SJSA1 (cell line): ENCODE measurements at regions not wholly inside any gene's neighbourhood (a gene's known extent, or its start where the extent isn't known, plus 50 kb on each side); places are given as distances from the start of the nearest gene placed in this dataset.

Source experiments
- DNase-seq, 2 experiments: peaks; one replicate each; pipeline ENCODE4 v3.0.0-alpha.2; 2015 to 2020; ENCODE audit warnings: low spot score in 2 of 2, low read depth in 1 of 2
- H3K27ac ChIP-seq: fragments of 250-450 bp; sonication (Bioruptor Pico); 2 replicates; pipeline ENCODE4 v1.5.1; 2020; ENCODE audit warnings: mild to moderate bottlenecking, moderate library complexity
- H3K27me3 ChIP-seq: fragments of 250-450 bp; sonication (Bioruptor Pico); replicated peaks from 2 replicates; pipeline ENCODE4 v1.5.1; 2020; ENCODE audit warnings: mild to moderate bottlenecking, moderate library complexity
- H3K36me3 ChIP-seq: fragments of 250-450 bp; sonication (Bioruptor Pico); 2 replicates; pipeline ENCODE4 v1.5.1; 2020; ENCODE audit warnings: mild to moderate bottlenecking
- H3K4me1 ChIP-seq: fragments of 250-450 bp; sonication (Bioruptor Pico); replicated peaks from 2 replicates; pipeline ENCODE4 v1.6.1; 2021; ENCODE audit warnings: mild to moderate bottlenecking
- H3K4me3 ChIP-seq: fragments of 250-450 bp; sonication (Bioruptor Pico); 2 replicates; pipeline ENCODE4 v1.5.1; 2020; ENCODE audit warnings: mild to moderate bottlenecking
- H3K9me3 ChIP-seq: fragments of 250-450 bp; sonication (Bioruptor Pico); replicated peaks from 2 replicates; pipeline ENCODE4 v1.5.1; 2020; ENCODE audit warnings: mild to moderate bottlenecking

GRCh38 chr11:103530257-103530656 lies 421.0 kb downstream of the DYNC2H1 start:
- H3K27me3 ChIP-seq, result no peaks in the 10 kb centered on the region
- H3K4me3 ChIP-seq, result no peak overlapping the region
- peak overlapping the region; percentile 84 for H3K27ac ChIP-seq
- peaks cover 57% of the 10 kb centered on the region for H3K4me1 ChIP-seq
- H3K36me3 ChIP-seq, result no peaks in the 10 kb centered on the region
- no peaks in the 10 kb centered on the region for H3K9me3 ChIP-seq
- DNase-seq, result no peak

DNA sequence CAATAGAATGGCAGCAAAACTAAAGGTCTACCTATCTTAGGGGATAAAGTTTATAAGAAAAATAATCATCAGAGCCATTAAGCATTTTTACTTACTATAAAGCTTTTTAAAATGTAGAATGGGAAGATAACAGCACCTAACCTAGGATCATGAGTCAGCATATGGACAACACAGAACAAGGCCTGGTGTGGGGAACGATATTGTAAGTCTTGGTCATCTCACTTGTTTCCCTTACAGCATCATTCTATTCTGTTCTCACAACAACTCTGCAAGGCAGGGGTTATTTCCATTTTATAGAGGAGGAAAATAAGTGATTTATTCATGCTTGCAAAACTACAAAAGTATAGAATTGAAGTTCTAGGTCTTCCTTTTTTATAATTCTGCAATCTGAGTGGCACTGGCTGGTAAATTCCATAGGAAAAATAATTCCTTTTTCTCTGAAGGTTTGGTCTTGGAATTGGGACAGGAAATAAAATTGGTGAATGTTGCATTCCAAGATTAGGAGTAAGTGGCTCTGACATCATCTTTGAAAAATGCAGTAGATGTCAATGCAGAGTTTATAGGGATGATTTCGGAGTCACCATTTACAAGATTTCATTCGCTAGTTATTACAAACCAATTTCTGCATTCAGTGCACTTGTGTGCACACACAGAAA lies 423.0 kb downstream of the DYNC2H1 start:
- Histone ChIP-seq H3K27ac (peak overlapping the region; percentile 84), H3K9me3 (no peaks in the 10 kb centered on the region), H3K4me1 (peaks cover 53% of the 10 kb centered on the region), H3K4me3 (no peak overlapping the region), H3K27me3 (no peaks in the 10 kb centered on the region), H3K36me3 (no peaks in the 10 kb centered on the region)
- DNase-seq, result peak in 1 of 2 experiments; percentile 71

- Histone ChIP-seq H3K4me3 (no peak overlapping the region), H3K36me3 (no peaks in the 10 kb centered on the region), H3K4me1 (peaks cover 42% of the 10 kb centered on the region), H3K9me3 (no peaks in the 10 kb centered on the region), H3K27me3 (no peaks in the 10 kb centered on the region), H3K27ac (no peak overlapping the region)
- DNase-seq, result no peak
Measured at GRCh38 chr11:103534191-103534590, 425.0 kb downstream of the DYNC2H1 start.

DNA sequence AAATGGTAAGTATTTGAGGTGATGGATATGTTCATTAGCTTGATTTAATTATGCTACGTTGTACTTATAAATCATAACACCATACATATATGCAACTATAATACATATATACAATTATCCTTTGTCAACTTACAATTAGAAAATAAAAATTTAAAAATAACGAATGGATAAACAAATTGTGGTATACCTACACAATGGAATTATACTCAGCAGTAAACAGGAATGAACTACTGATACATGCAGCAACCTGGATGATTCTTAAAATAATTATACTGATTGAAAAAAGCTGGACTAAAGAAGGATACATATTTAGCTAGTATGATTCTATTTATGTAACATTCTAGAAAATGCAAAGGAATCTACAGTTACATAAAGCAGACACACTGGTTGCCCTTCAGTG lies 425.7 kb downstream of the DYNC2H1 start:
- DNase-seq, result no peak
- Histone ChIP-seq H3K4me3 (no peak overlapping the region), H3K4me1 (peaks cover 35% of the 10 kb centered on the region), H3K9me3 (no peaks in the 10 kb centered on the region), H3K27me3 (no peaks in the 10 kb centered on the region), H3K36me3 (no peaks in the 10 kb centered on the region), H3K27ac (no peak overlapping the region)

DNA sequence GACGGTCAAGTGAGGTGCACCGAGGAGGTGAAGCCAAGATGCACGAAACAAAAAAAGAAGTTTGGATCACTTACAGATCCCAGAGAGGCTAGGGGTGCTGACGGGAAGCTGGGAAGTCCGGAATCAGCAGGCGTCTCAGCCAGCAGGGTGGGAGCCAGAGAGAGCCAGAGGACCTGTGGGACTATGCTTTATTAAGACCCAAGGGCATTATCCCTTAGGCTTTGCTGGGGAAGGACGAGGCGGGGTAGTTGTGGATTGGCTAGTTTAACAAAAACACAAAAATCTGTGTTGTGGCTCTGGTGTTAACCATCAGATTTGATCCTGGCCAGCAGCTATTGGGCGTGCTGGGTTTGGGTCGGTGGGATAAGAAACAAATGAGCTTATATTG lies 427.1 kb downstream of the DYNC2H1 start:
- no peak for DNase-seq
- Histone ChIP-seq H3K36me3 (no peaks in the 10 kb centered on the region), H3K4me1 (peaks cover 21% of the 10 kb centered on the region), H3K9me3 (no peaks in the 10 kb centered on the region), H3K4me3 (no peak overlapping the region), H3K27ac (no peak overlapping the region), H3K27me3 (no peaks in the 10 kb centered on the region)

- H3K27ac ChIP-seq, result no peak overlapping the region
- H3K36me3 ChIP-seq, result no peaks in the 10 kb centered on the region
- no peaks in the 10 kb centered on the region for H3K9me3 ChIP-seq
- no peak overlapping the region for H3K4me3 ChIP-seq
- no peaks in the 10 kb centered on the region for H3K27me3 ChIP-seq
- no peak for DNase-seq
- H3K4me1 ChIP-seq, result peaks cover 4% of the 10 kb centered on the region
Measured at GRCh38 chr11:103537904-103538502, 428.8 kb downstream of the DYNC2H1 start.

DNA sequence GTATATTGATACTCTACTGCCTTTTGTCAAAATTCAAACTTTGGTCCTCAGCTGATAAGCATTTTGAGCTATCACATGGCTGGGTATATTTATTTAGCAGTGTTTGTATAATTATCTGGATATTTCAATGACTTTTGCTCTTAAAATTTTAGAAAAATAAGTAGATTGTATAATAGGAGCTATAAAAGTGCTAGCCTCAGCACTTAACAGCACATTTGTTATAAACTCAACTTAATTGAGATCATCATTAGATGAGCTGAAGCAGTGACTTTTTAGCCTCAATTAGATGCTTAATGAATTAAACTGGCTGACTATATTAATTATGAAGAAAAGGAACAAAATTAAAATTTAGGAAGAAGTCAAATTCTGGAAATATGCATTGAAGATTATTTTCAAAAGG lies 429.9 kb downstream of the DYNC2H1 start:
- Histone ChIP-seq H3K27me3 (no peaks in the 10 kb centered on the region), H3K4me3 (no peak overlapping the region), H3K4me1 (no peaks in the 10 kb centered on the region; the same call in 1 of the 2 replicates), H3K9me3 (no peaks in the 10 kb centered on the region), H3K27ac (no peak overlapping the region), H3K36me3 (no peaks in the 10 kb centered on the region)
- DNase-seq, result no peak

DNA sequence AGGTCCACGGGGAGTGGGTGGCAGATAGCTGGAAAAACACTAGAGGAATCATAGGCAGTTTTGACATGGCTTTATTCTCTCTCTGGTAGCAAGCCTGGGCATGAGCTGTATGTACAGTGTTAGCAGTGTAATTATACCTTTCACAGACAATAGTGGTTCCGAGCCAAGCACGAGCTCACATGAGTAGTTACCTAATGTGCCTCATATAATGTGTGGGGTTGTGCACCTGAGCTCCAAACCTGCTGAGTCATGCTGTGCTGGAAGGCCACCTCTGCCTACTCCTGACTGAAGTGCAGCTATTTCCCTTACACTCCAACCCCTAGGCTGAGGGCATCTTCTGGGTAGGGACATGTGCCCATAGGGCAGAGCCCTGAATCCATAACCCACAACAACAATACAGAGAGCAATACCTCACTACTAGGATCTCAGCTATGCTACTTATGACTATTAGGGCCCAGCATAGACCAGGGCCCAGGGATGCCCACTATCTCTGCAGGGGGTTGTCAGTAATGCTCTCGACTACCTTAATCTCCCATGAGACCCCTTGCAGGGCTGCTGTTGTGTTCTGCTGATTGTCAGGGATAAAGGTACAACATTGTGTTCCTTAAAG lies 432.1 kb downstream of the DYNC2H1 start:
- Histone ChIP-seq H3K4me3 (no peak overlapping the region), H3K4me1 (no peaks in the 10 kb centered on the region; the same call in 1 of the 2 replicates), H3K9me3 (no peaks in the 10 kb centered on the region), H3K27ac (no peak overlapping the region), H3K27me3 (no peaks in the 10 kb centered on the region), H3K36me3 (no peaks in the 10 kb centered on the region)
- DNase-seq, result no peak

- Histone ChIP-seq H3K4me3 (no peak overlapping the region), H3K27me3 (no peaks in the 10 kb centered on the region)
Measured at GRCh38 chr11:103542851-103543250, 433.6 kb downstream of the DYNC2H1 start.

GRCh38 chr11:103543456-103543855 lies 434.2 kb downstream of the DYNC2H1 start:
- no peak overlapping the region for H3K27ac ChIP-seq

More at GRCh38 chr11:103542851-103543250, 433.6 kb downstream of the DYNC2H1 start:
- no peak for DNase-seq
- H3K9me3 ChIP-seq, result no peaks in the 10 kb centered on the region
- H3K36me3 ChIP-seq, result no peaks in the 10 kb centered on the region
- H3K4me1 ChIP-seq, result no peaks in the 10 kb centered on the region
- H3K27ac ChIP-seq, result no peak overlapping the region

DNA sequence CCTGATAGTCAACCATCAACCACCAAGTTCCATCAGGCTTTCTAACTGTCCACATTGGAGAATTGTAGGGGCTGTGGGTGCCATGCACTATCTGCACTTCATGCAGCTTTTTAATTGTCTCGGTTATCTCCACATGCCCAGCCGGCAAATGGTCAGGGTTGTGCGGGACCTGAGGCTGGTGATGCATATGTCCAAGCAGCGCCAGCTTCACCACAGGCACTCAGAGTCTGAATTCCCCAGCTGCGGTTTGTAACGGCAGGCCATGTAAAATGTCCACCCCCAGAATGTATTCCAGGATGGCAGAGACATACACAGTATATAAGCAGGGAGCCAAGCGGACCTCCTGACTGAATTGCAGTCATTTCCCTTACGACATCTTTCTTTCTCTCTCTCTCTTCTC lies 435.6 kb downstream of the DYNC2H1 start:
- Histone ChIP-seq H3K4me1 (no peaks in the 10 kb centered on the region), H3K27me3 (no peaks in the 10 kb centered on the region), H3K9me3 (no peaks in the 10 kb centered on the region), H3K4me3 (no peak overlapping the region), H3K36me3 (no peaks in the 10 kb centered on the region), H3K27ac (no peak overlapping the region)
- DNase-seq, result no peak

More at GRCh38 chr11:103543456-103543855, 434.2 kb downstream of the DYNC2H1 start:
- Histone ChIP-seq H3K4me1 (no peaks in the 10 kb centered on the region), H3K27me3 (no peaks in the 10 kb centered on the region), H3K36me3 (no peaks in the 10 kb centered on the region), H3K9me3 (no peaks in the 10 kb centered on the region), H3K4me3 (no peak overlapping the region)
- DNase-seq, result no peak

DNA sequence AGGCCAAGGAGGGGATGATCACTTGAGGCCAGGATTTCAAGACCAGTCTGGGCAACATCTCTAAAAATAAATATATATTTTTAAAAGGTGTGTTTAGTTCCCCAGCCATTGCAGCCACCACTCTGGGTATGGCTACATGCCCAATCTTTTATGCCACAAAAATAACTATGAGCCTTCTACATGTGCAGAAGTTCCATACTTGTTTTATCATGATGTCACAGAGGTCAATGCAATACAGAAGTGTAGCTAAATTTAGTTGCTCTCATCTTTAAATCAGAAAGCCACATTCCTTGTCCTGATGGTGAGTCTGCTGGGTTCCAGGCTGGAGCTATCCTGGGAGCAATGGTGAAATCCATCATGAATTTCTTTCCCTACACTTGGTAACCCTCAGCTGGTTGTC lies 436.3 kb downstream of the DYNC2H1 start:
- Histone ChIP-seq H3K4me1 (no peaks in the 10 kb centered on the region), H3K9me3 (no peaks in the 10 kb centered on the region), H3K4me3 (no peak overlapping the region), H3K36me3 (no peaks in the 10 kb centered on the region), H3K27me3 (no peaks in the 10 kb centered on the region), H3K27ac (no peak overlapping the region)
- no peak for DNase-seq

DNA sequence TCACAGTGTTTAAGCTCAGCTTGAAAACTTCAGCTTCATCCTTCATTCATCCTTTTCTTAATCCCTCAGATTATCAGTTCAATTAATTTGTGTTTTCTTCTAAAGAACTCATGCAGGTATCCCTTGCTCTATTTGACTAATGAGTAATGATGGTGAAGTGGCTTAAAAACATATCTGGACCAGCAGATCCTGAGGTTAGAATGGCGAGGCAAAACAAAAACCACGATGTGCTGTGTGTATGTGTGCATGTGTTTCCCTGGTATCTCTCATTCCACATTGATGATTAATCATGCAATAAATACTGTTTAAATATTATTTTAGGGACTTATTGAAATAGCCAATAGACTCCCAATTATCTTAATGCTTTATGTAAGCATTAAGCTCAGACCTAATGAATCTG lies 437.0 kb downstream of the DYNC2H1 start:
- no peak for DNase-seq
- H3K27me3 ChIP-seq, result no peaks in the 10 kb centered on the region

GRCh38 chr11:103547024-103547423 lies 437.8 kb downstream of the DYNC2H1 start:
- no peaks in the 10 kb centered on the region for H3K36me3 ChIP-seq
- no peak overlapping the region for H3K4me3 ChIP-seq
- H3K9me3 ChIP-seq, result no peaks in the 10 kb centered on the region
- no peak for DNase-seq
- no peaks in the 10 kb centered on the region for H3K27me3 ChIP-seq
- no peak overlapping the region for H3K27ac ChIP-seq
- no peaks in the 10 kb centered on the region for H3K4me1 ChIP-seq

More for the DNA sequence above, 437.0 kb downstream of the DYNC2H1 start:
- Histone ChIP-seq H3K36me3 (no peaks in the 10 kb centered on the region), H3K27ac (no peak overlapping the region), H3K4me1 (no peaks in the 10 kb centered on the region), H3K4me3 (no peak overlapping the region), H3K9me3 (no peaks in the 10 kb centered on the region)
